Ovary (tissue), 7 donors: ENCODE measurements at regions not wholly inside any gene's neighbourhood (a gene's known extent, or its start where the extent isn't known, plus 50 kb on each side); places are given as distances from the start of the nearest gene placed in this dataset.

Source experiments
- DNase-seq, 5 donors: peaks; one replicate each; pipeline ENCODE4 v3.0.0-alpha.2; 2019 to 2020
- H3K27ac ChIP-seq, 2 donors: fragments of 200-600 bp; one replicate each; pipeline versions ENCODE4 v1.5.1 to v1.8.0; 2019 to 2022
- H3K27me3 ChIP-seq: fragments of 200-600 bp; one replicate; pipeline ENCODE4 v1.8.0; 2022
- H3K36me3 ChIP-seq: fragments of 200-600 bp; sonication (generic); one replicate; pipeline ENCODE4 v1.5.1; 2019
- H3K4me1 ChIP-seq: one replicate; pipeline ENCODE4 v1.8.1; 2013; ENCODE audit warnings: mild to moderate bottlenecking, moderate library complexity; ENCODE audit not compliant: insufficient read depth
- H3K4me3 ChIP-seq: fragments of 200-600 bp; sonication (generic); one replicate; pipeline ENCODE4 v1.5.1; 2017
- H3K9me3 ChIP-seq, 2 donors: fragments of 200-600 bp in 1 of 2; sonication (generic) in 1 of 2; one replicate each; pipeline versions ENCODE4 v1.5.1 to v1.8.1; 2013 to 2019; ENCODE audit warnings: mild to moderate bottlenecking in 1 of 2, moderate library complexity in 1 of 2
- EP300 ChIP-seq: sonication (generic); formaldehyde crosslinking; IDR thresholded peaks from one replicate; pipeline ENCODE4 v1.6.1; 2017; ENCODE audit warnings: antibody characterized with exemption
- POLR2A ChIP-seq: fragments of 450-650 bp; IDR thresholded peaks from one replicate; pipeline ENCODE4 v1.6.1; 2017; ENCODE audit warnings: antibody characterized with exemption, mild to moderate bottlenecking, moderate library complexity
- WGBS, 3 donors: extraction: QIAGEN DNeasy Blood & Tissue Kit in 1 of 3; methylation state at CpG; one replicate each; pipeline versions ENCODE4 v1.1.5 to v1.1.7; 2013 to 2017; 5-methylcytosine and 5-hydroxymethylcytosine counted together
- intact Hi-C, 4 donors: fragments of 100-400 bp; cut with DNase I; formaldehyde crosslinking; loops; one replicate each; pipeline versions ENCODE4 v1.11.0 to v1.15.1; 2022 to 2023
- TF ChIP-seq, protein P1 (sequence below), 3 donors: fragments of 450-650 bp in 2 of 3; fragments of 200-600 bp in 1 of 3; IDR thresholded peaks; one replicate each; pipeline versions ENCODE4 v1.5.1 to v1.8.0; 2016 to 2022; ENCODE audit warnings: antibody characterized with exemption in 3 of 3, mild to moderate bottlenecking in 1 of 3
- donor health status: DM: no; HTN: no; CAD: no; lungs with moderate emphysema.
- donor health status: DM: no; HTN: no; CAD: no.
- donor health status: Bipolar disorder and iron deficiency.
- donor health status: DM: no; HTN: no; CAD: no.
- donor health status: DM: yes; HTN: yes; CAD: no.

DNA sequence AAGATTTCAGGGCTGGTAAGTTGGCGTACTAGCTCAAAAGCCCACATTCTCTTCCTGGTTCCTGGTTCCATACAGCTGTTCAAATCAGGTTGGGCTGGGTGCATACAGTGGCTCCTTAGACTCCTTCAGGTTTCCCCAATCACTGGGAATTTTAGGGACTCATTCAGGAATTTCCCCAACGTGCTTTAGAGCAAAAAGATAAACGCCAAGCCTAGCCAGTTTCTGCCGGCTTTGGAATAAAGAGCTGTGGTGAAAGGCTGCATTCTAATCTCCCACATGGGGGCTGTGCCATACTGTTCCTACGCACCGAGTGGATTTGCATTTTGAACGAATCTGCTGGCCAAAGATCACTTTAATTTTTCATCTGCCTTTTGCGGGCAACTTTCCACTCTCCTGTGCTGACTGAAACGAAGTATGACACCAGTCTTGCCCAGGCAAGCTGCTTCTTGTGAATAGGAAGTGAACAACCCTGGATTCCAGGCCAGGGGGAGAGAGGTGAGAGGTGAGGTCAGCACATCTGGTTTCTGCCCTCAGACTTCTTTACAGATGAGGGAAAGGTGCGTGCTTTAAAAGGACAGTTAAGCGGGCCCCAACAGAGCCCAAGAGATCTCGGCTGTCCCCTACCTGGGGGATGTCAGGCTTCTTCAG lies 184.2 kb upstream of the PDZRN3 start:
- TF ChIP-seq POLR2A (no peak), EP300 (no peak)
- TF ChIP-seq, protein P1, sequence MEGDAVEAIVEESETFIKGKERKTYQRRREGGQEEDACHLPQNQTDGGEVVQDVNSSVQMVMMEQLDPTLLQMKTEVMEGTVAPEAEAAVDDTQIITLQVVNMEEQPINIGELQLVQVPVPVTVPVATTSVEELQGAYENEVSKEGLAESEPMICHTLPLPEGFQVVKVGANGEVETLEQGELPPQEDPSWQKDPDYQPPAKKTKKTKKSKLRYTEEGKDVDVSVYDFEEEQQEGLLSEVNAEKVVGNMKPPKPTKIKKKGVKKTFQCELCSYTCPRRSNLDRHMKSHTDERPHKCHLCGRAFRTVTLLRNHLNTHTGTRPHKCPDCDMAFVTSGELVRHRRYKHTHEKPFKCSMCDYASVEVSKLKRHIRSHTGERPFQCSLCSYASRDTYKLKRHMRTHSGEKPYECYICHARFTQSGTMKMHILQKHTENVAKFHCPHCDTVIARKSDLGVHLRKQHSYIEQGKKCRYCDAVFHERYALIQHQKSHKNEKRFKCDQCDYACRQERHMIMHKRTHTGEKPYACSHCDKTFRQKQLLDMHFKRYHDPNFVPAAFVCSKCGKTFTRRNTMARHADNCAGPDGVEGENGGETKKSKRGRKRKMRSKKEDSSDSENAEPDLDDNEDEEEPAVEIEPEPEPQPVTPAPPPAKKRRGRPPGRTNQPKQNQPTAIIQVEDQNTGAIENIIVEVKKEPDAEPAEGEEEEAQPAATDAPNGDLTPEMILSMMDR (IDR thresholded peaks at IDR 0.05): no peak
- Histone ChIP-seq H3K4me1 (no peaks in the 10 kb centered on the region), H3K27me3 (no peaks in the 10 kb centered on the region), H3K36me3 (no peaks in the 10 kb centered on the region), H3K27ac (no peak overlapping the region), H3K9me3 (no peaks in the 10 kb centered on the region), H3K4me3 (no peak overlapping the region)
- no peak for DNase-seq
- 39 to 56% (median 47%) methylated on average over 12 of the region's 12 CpGs for WGBS, 3 donors
- intact Hi-C loops: no loop called here

DNA sequence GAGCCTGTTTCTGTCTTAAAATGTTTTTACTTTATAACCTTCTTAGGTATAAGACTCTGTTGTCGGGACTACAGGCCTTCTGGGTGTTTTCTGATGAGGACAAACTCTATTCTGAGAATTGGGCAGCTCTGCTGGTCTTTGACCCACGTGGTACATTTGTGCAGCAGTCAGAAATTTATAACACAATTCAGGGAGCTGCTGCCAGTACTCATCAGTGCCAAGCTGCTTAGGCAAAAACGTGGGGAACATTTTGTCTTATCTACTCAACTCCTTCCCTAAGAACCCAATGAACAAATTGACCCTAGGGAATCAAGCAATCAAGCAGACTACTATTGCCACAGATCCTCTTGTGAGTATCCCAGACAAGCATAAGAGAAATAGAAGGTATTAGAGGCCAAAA lies 180.7 kb upstream of the PDZRN3 start:
- WGBS, 3 donors: 37 to 44% (median 41%) methylated on average over 3 of the region's 3 CpGs
- Histone ChIP-seq H3K9me3 (no peaks in the 10 kb centered on the region), H3K4me1 (no peaks in the 10 kb centered on the region), H3K4me3 (no peak overlapping the region), H3K27ac (no peak overlapping the region), H3K27me3 (no peaks in the 10 kb centered on the region), H3K36me3 (no peaks in the 10 kb centered on the region)
- DNase-seq: peak in 2 of 5 donors; percentile 26 to 32
- intact Hi-C loops: no loop called here
- peak; percentile 62 for TF ChIP-seq EP300
- TF ChIP-seq, protein P1 (IDR thresholded peaks at IDR 0.05): no peak
- TF ChIP-seq POLR2A: no peak

DNA sequence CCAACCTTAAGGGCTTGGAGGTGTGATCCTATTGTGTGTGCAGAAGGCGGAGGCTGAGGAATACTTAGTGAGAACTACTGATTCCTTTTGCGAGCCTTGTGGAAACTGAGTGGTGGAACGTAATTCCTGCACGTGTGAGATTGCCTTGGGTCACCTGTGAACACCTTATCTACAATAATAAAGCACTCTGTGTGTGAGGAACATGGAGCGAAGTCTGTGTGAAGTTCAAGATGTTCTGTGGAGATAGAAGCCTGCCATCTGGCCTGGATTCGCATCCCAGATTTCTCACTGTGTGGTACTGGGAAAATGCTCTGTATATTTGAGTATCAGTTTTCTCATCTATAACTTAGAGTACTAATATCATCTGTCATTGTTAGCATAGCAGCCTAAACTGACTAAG lies 179.5 kb upstream of the PDZRN3 start:
- H3K27me3 ChIP-seq: no peaks in the 10 kb centered on the region
- H3K4me1 ChIP-seq: no peaks in the 10 kb centered on the region
- intact Hi-C loops: no loop called here
- H3K27ac ChIP-seq: no peak overlapping the region
- H3K4me3 ChIP-seq: no peak overlapping the region
- H3K36me3 ChIP-seq: no peaks in the 10 kb centered on the region
- DNase-seq: no peak
- no peaks in the 10 kb centered on the region for H3K9me3 ChIP-seq
- TF ChIP-seq EP300: no peak
- no peak for TF ChIP-seq POLR2A
- TF ChIP-seq, protein P1 (IDR thresholded peaks at IDR 0.05): no peak
- WGBS, 3 donors: 93 to 96% (median 96%) methylated on average over 6 of the region's 6 CpGs

DNA sequence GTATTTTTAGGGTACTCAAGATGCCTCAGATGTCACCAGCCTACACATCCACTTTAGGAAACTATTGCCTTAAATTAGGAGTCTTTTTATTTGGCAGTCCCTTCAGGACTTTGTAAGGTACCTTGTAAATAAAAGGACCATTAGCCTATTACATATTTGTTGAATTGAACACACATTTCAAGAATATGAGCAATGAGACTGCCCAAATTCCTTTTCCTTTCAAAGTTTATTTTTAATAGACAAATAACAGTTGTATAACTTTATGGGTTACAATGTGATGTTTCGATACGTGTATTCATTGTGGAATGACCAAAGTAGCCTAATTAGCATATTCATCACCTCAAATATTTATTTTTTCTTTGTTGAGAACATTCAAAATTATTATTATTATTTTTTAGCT lies 176.7 kb upstream of the PDZRN3 start:
- H3K27me3 ChIP-seq: no peaks in the 10 kb centered on the region
- H3K4me3 ChIP-seq: no peak overlapping the region
- H3K27ac ChIP-seq: no peak overlapping the region
- WGBS, 3 donors: 93 to 94% (median 94%) methylated on average over 2 of the region's 2 CpGs
- DNase-seq: no peak
- no peaks in the 10 kb centered on the region for H3K4me1 ChIP-seq
- no peaks in the 10 kb centered on the region for H3K9me3 ChIP-seq
- TF ChIP-seq POLR2A: no peak
- no peak for TF ChIP-seq EP300
- TF ChIP-seq, protein P1 (IDR thresholded peaks at IDR 0.05): no peak
- intact Hi-C loops: no loop called here
- H3K36me3 ChIP-seq: no peaks in the 10 kb centered on the region
